Smooth muscle cell (in vitro differentiated cells): ENCODE measurements at regions not wholly inside any gene's neighbourhood (a gene's known extent, or its start where the extent isn't known, plus 50 kb on each side); places are given as distances from the start of the nearest gene placed in this dataset.

ENCODE experiments used
- DNase-seq: peaks from one replicate; lab custom pipeline; 2025; ENCODE audit not compliant: unreplicated experiment; lab: John Stamatoyannopoulos, UW
- H2AFZ ChIP-seq: fragments of 200-600 bp; sonication (generic); 2 replicates; pipeline ENCODE4 v1.6.0; 2016; ENCODE audit warnings: antibody characterized with exemption, low read depth, mild to moderate bottlenecking
- H3F3A ChIP-seq: fragments of 200-600 bp; sonication (generic); 2 replicates; pipeline ENCODE4 v1.6.0; 2017; ENCODE audit warnings: antibody characterized with exemption, low read depth
- H3K27ac ChIP-seq: fragments of 200-600 bp; sonication (generic); 2 replicates; pipeline ENCODE4 v1.5.1; 2016; ENCODE audit warnings: low read depth, mild to moderate bottlenecking
- H3K27me3 ChIP-seq: fragments of 200-600 bp; sonication (generic); 2 replicates; pipeline ENCODE4 v1.6.1; 2016; ENCODE audit warnings: low read depth, mild to moderate bottlenecking
- H3K36me3 ChIP-seq: fragments of 200-600 bp; sonication (generic); 2 replicates; pipeline ENCODE4 v1.5.1; 2016; ENCODE audit warnings: low read depth
- H3K4me1 ChIP-seq: fragments of 200-600 bp; sonication (generic); 2 replicates; pipeline ENCODE4 v1.5.1; 2016; ENCODE audit warnings: low read depth
- H3K4me2 ChIP-seq: fragments of 200-600 bp; sonication (generic); 2 replicates; pipeline ENCODE4 v1.6.0; 2016; ENCODE audit warnings: mild to moderate bottlenecking
- H3K4me3 ChIP-seq: fragments of 200-600 bp; sonication (generic); 2 replicates; pipeline ENCODE4 v1.5.1; 2016; ENCODE audit warnings: mild to moderate bottlenecking
- H3K79me2 ChIP-seq: fragments of 200-600 bp; sonication (generic); 2 replicates; pipeline ENCODE4 v1.6.0; 2016; ENCODE audit warnings: low read depth, mild to moderate bottlenecking
- H3K9ac ChIP-seq: fragments of 200-600 bp; sonication (generic); 2 replicates; pipeline ENCODE4 v1.6.0; 2016; ENCODE audit warnings: low read depth
- H3K9me3 ChIP-seq: fragments of 200-600 bp; sonication (generic); replicated peaks from 2 replicates; pipeline ENCODE4 v1.5.1; 2016; ENCODE audit warnings: low read depth
- H4K20me1 ChIP-seq: fragments of 200-600 bp; sonication (generic); 2 replicates; pipeline ENCODE4 v1.6.0; 2016; ENCODE audit warnings: low read depth
- CTCF ChIP-seq: fragments of 200-600 bp; sonication (generic); IDR thresholded peaks from 2 replicates; pipeline ENCODE4 v1.5.1; 2017; ENCODE audit warnings: borderline replicate concordance, mild to moderate bottlenecking, antibody characterized with exemption; ENCODE audit not compliant: insufficient read depth, poor library complexity, severe bottlenecking
- WGBS: methylation state at CpG from one replicate; pipeline ENCODE4 v1.1.7; 2016; ENCODE audit warnings: low lambda C conversion rate; 5-methylcytosine and 5-hydroxymethylcytosine counted together

DNA sequence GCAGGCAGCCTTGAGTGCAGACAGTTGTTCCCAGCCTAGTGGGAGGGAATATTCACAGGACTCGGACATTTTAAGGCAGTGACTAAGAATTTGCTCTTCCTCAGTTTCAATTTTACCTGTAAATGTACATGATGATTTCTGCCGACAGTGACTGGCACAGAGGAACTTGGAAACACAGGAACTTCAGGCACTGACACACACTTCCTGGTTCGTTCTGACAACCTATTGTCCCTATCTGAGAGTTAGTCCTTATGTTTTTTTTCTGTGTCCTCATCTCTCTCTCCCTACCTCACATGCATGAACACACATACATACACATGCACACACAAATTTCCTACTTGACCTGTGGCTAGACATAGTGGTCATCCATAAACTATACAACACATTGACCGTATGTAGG, 89.4 kb upstream of the CD180 start:
- DNase-seq = no peak

DNA sequence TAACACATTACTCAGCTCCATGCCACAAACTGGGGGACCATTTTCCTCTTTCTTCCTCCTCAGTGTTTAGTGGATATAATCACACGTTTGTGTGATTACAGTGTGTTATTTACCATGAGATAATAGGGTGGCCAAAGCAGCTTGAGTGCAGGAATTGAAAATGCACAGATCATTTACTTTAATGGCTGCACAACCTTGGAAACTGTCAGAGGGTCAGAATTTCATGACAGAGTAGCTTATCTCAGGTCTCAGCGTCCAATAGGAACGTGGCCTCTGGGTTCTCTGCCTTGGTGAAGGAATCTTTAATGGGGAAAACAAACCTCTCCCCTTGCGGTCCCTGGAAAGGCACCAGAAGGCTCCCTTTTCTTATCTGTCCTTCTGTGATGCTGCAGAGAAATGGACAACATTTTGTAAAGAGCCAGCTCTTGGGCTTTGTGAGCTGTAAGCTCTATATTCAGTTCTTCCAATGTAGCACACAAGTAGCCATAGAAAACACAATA, 87.4 kb upstream of the CD180 start:
- Histone ChIP-seq H3K9me3 (no peaks in the 10 kb centered on the region), H3K36me3 (no peaks in the 10 kb centered on the region), H2AFZ (peak overlapping the region; percentile 2), H3K27me3 (no peaks in the 10 kb centered on the region), H3K79me2 (no peaks in the 10 kb centered on the region), H4K20me1 (no peaks in the 10 kb centered on the region), H3K9ac (no peak overlapping the region), H3K4me3 (no peak overlapping the region), H3K4me1 (peaks cover 7% of the 10 kb centered on the region), H3K4me2 (peak overlapping the region; percentile 6), H3K27ac (no peak overlapping the region), H3F3A (peaks cover 6% of the 10 kb centered on the region)
- DNase-seq = no peak
- no peak for TF ChIP-seq CTCF
- WGBS = 20% methylated on average over 4 of the region's 4 CpGs

More for the DNA sequence above, 89.4 kb upstream of the CD180 start:
- Histone ChIP-seq H3K79me2 (no peaks in the 10 kb centered on the region), H3K36me3 (no peaks in the 10 kb centered on the region), H3K4me1 (peaks cover 7% of the 10 kb centered on the region), H3K4me2 (no peak overlapping the region), H3K9ac (no peak overlapping the region), H3F3A (peaks cover 6% of the 10 kb centered on the region), H3K4me3 (no peak overlapping the region), H3K27me3 (no peaks in the 10 kb centered on the region), H3K9me3 (no peaks in the 10 kb centered on the region), H4K20me1 (no peaks in the 10 kb centered on the region), H3K27ac (no peak overlapping the region), H2AFZ (no peak overlapping the region)
- TF ChIP-seq CTCF = no peak
- 91% methylated on average over 4 of the region's 4 CpGs for WGBS

DNA sequence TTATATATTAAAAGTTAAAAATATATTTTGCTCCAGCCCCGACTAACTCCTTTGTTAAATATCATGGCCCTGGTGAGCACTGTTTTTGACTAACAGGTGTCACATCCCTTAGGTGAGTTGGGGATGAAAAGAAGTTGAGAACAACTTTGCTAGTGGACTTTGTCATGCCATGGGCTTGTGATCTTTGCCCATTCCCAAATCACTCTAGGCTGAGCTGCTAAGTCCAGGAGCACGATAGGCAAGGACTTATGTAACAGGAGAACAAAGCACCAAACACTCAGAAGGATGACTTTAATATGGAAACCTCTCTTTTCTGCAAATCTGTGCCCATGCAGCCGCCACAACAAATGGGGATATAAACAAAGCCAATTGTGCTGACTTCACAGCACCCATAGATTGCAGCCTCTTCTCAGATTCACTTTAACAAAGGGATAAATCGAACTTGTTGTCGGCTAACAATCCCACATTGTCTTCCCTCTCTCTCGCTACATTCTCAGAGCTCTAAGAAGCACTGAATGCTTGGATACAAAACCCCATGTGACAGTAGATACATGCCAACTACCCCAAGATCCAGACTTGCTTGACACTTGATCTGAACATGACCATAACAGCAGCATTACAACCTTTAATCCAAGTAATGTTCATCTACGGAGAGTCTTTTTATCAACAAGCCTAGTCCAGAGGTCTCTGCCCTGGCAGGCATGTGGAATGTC, 86.8 kb upstream of the CD180 start:
- Histone ChIP-seq H3K4me2 (peak overlapping the region; percentile 6), H4K20me1 (no peaks in the 10 kb centered on the region), H3K9me3 (no peaks in the 10 kb centered on the region), H3K4me1 (peaks cover 7% of the 10 kb centered on the region), H3K79me2 (no peaks in the 10 kb centered on the region), H3K4me3 (no peak overlapping the region), H3K9ac (no peak overlapping the region), H3K27ac (no peak overlapping the region), H3K27me3 (no peaks in the 10 kb centered on the region), H3K36me3 (no peaks in the 10 kb centered on the region), H2AFZ (peak overlapping the region; percentile 2), H3F3A (peaks cover 6% of the 10 kb centered on the region)
- no peak for TF ChIP-seq CTCF
- 80% methylated on average over 7 of the region's 7 CpGs for WGBS
- DNase-seq = no peak

GRCh38 chr5:67281874-67282273, 85.3 kb upstream of the CD180 start:
- Histone ChIP-seq H3K4me3 (no peak overlapping the region), H4K20me1 (no peaks in the 10 kb centered on the region), H3K9ac (no peak overlapping the region), H3K4me2 (no peak overlapping the region), H3K27me3 (no peaks in the 10 kb centered on the region), H3K36me3 (no peaks in the 10 kb centered on the region), H3K27ac (no peak overlapping the region), H3K9me3 (peaks cover 5% of the 10 kb centered on the region), H3K79me2 (no peaks in the 10 kb centered on the region), H2AFZ (no peak overlapping the region), H3K4me1 (peaks cover 7% of the 10 kb centered on the region), H3F3A (no peaks in the 10 kb centered on the region)
- no peak for TF ChIP-seq CTCF
- 67% methylated on average over 2 of the region's 2 CpGs for WGBS
- DNase-seq = no peak
